Astrocyte (in vitro differentiated cells and primary cell): ENCODE measurements at regions not wholly inside any gene's neighbourhood (a gene's known extent, or its start where the extent isn't known, plus 50 kb on each side); places are given as distances from the start of the nearest gene placed in this dataset.

ENCODE experiments used
- CTCF ChIP-seq: IDR thresholded peaks from 2 replicates; pipeline ENCODE4 v1.5.1; 2011; ENCODE audit warnings: low read depth, mild to moderate bottlenecking, inconsistent platforms, low read length, moderate library complexity; ENCODE audit not compliant: insufficient read depth
- EZH2 ChIP-seq: IDR thresholded peaks from 2 replicates; pipeline ENCODE4 v1.6.1; 2012; ENCODE audit warnings: mild to moderate bottlenecking, low read length, inconsistent platforms; ENCODE audit not compliant: insufficient read depth

- TF ChIP-seq CTCF, result no peak
- TF ChIP-seq EZH2, result no peak
These were observed 111.9 kb upstream of the DTNA start for GRCh38 chr18:34598120-34598635.
